Endothelial cell of umbilical vein (primary cell): ENCODE measurements at regions not wholly inside any gene's neighbourhood (a gene's known extent, or its start where the extent isn't known, plus 50 kb on each side); places are given as distances from the start of the nearest gene placed in this dataset.

Experiments
- BruUV-seq: library from RNA; stranded (reverse); fragments of 400-500 nt; replicated peaks from 2 replicates; lab custom pipeline; 2021; lab: Mats Ljungman, UMichigan
- CTCF ChIA-PET: fragments of 300-600, 350-600 bp; sonication (Branson Sonifier 250); formaldehyde crosslinking; loops from one replicate; lab custom pipeline; 2021; ENCODE audit warnings: antibody characterized with exemption, inconsistent platforms; lab: Charles Lee
- POLR2A ChIA-PET: fragments of 300-600, 350-600 bp; sonication (Branson Sonifier 250); formaldehyde crosslinking; loops from one replicate; lab custom pipeline; 2021; ENCODE audit warnings: antibody characterized with exemption, inconsistent platforms; lab: Charles Lee
- DNase-seq: peaks from one replicate; pipeline ENCODE4 v3.0.0-alpha.2; 2011; ENCODE audit warnings: low read depth, low spot score
- FAIRE-seq: peaks from 2 replicates; lab custom pipeline; 2011; peaks lifted over from hg19 to GRCh38; lab: Jason Lieb, UNC
- H2AFZ ChIP-seq: 2 replicates; pipeline ENCODE4 v1.6.0; 2012; ENCODE audit warnings: low read depth, low read length, control low read depth, inconsistent platforms
- H3K27ac ChIP-seq: 2 replicates; pipeline ENCODE4 v1.5.1; 2011; ENCODE audit warnings: low read depth, mild to moderate bottlenecking, control low read depth, low read length, moderate library complexity; ENCODE audit not compliant: insufficient read depth
- H3K27me3 ChIP-seq, 2 experiments: 2 replicates each; pipeline versions ENCODE4 v1.6.0 to v1.6.1; 2011; ENCODE audit warnings: low read length in 2 of 2, mixed read lengths in 1 of 2; ENCODE audit not compliant: control insufficient read depth in 2 of 2, insufficient read depth in 2 of 2
- H3K36me3 ChIP-seq, 2 experiments: 2 replicates in 1 of 2; 3 replicates in 1 of 2; pipeline ENCODE4 v1.5.1; 2011; ENCODE audit warnings: low read length in 2 of 2, mild to moderate bottlenecking in 1 of 2, moderate library complexity in 1 of 2; ENCODE audit not compliant: control insufficient read depth in 2 of 2, insufficient read depth in 2 of 2; ENCODE audit errors: extremely low read depth in 1 of 2
- H3K4me1 ChIP-seq: 3 replicates; pipeline ENCODE4 v1.5.1; 2011; ENCODE audit warnings: mild to moderate bottlenecking, low read length; ENCODE audit not compliant: control insufficient read depth, insufficient read depth; ENCODE audit errors: extremely low read depth
- H3K4me2 ChIP-seq: 2 replicates; pipeline ENCODE4 v1.6.1; 2011; ENCODE audit warnings: low read length, control low read depth, mixed read lengths; ENCODE audit not compliant: insufficient read depth
- H3K4me3 ChIP-seq, 3 experiments: fragments of 200-600 bp in 1 of 3; sonication (generic), shearing (Covaris generic) in 1 of 3; replicated peaks in 1 of 3; 2 replicates each; pipeline ENCODE4 v1.5.1; 2011 to 2016; ENCODE audit warnings: control low read depth in 3 of 3, low read length in 3 of 3, mild to moderate bottlenecking in 2 of 3, inconsistent platforms in 1 of 3, low read depth in 1 of 3, moderate library complexity in 1 of 3; ENCODE audit not compliant: insufficient read depth in 1 of 3
- H3K79me2 ChIP-seq: 2 replicates; pipeline ENCODE4 v1.6.0; 2012; ENCODE audit warnings: low read length, inconsistent platforms; ENCODE audit not compliant: control insufficient read depth, insufficient read depth
- H3K9ac ChIP-seq: replicated peaks from 2 replicates; pipeline ENCODE3; 2011; ENCODE audit warnings: low read length, control low read depth; ENCODE audit not compliant: insufficient read depth; ENCODE audit errors: extremely low read depth
- H3K9me1 ChIP-seq: replicated peaks from 3 replicates; pipeline ENCODE4 v1.6.0; 2011; ENCODE audit warnings: mild to moderate bottlenecking, low read length; ENCODE audit not compliant: control insufficient read depth, insufficient read depth; ENCODE audit errors: extremely low read depth
- H3K9me3 ChIP-seq: replicated peaks from 2 replicates; pipeline ENCODE4 v1.5.1; 2012; ENCODE audit warnings: low read length, inconsistent platforms; ENCODE audit not compliant: control insufficient read depth, insufficient read depth
- H4K20me1 ChIP-seq: replicated peaks from 2 replicates; pipeline ENCODE3; 2011; ENCODE audit warnings: mild to moderate bottlenecking, low read length; ENCODE audit not compliant: control insufficient read depth, insufficient read depth; ENCODE audit errors: extremely low read depth
- GATA2 ChIP-seq: IDR thresholded peaks from 2 replicates; pipeline ENCODE4 v1.7.0; 2011; ENCODE audit warnings: low read depth, mild to moderate bottlenecking, moderate library complexity, mixed read lengths, low read length; ENCODE audit not compliant: insufficient read length, insufficient read depth
- MAX ChIP-seq: IDR thresholded peaks from 2 replicates; pipeline ENCODE4 v1.6.1; 2011; ENCODE audit not compliant: insufficient read depth, insufficient read length
- MYC ChIP-seq: IDR thresholded peaks from one replicate; pipeline ENCODE4 v1.6.1; 2011; ENCODE audit warnings: mild to moderate bottlenecking, low read depth, low read length
- dilution Hi-C: fragments of 300-500 bp; cut with MboI; formaldehyde crosslinking; loops from one replicate; pipeline ENCODE4 v1.15.0; 2019; ENCODE audit warnings: low sequenced_read_pairs; ENCODE audit not compliant: extremely low pct_ligation_motif_present
- intact Hi-C: fragments of 100-400 bp; cut with micrococcal nuclease; formaldehyde crosslinking; loops from one replicate; pipeline ENCODE4 v1.10.0; 2022
- TF ChIP-seq, protein P1 (sequence below), 2 donors: IDR thresholded peaks; 1 replicate in 1 of 2; 2 replicates in 1 of 2; pipeline ENCODE4 v1.5.1; 2011; ENCODE audit warnings: low read length in 2 of 2, mild to moderate bottlenecking in 2 of 2, moderate library complexity in 2 of 2, control low read depth in 1 of 2, inconsistent platforms in 1 of 2, low read depth in 1 of 2; ENCODE audit not compliant: insufficient read depth in 1 of 2; ENCODE audit errors: extremely low read depth in 1 of 2

DNA sequence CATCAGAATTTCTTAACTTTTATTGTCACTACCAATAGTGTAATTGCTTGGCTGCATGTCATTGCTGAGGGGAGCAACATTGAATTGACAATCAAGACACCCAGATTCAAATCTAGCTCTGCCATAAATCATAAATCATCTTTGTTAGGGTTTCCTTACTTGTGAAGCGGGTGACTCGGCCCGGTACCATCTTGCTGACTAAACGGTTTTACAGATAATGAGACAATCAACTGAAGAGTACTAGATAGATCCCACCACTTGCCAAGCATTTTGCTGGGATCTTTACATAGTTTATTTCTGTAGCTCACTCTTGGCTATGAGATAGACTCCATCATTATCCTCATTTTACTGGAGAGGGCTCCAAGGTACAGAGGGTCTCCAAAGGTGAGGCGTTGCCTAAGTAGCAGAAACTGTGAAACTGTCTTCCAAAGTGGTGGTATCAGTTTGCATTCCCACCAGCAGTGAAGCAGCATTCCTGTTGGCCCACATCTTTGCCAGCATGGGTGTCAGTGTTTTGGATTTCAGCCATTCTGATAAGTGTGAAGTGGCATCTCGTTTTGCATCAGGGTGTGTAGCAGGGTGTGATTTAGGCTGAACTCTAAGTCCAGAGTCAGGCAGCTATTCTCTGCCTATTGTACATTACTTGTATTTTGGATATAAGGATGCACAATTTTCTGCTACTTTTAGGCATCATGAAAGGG is 168.7 kb upstream of the BMPER start:
- Histone ChIP-seq H3K4me2 (no peak overlapping the region), H3K36me3 (no peaks in the 10 kb centered on the region), H3K9ac (no peak overlapping the region), H3K9me1 (no peaks in the 10 kb centered on the region), H3K79me2 (no peaks in the 10 kb centered on the region), H3K27ac (no peak overlapping the region), H2AFZ (no peak overlapping the region), H3K27me3 (no peaks in the 10 kb centered on the region), H4K20me1 (no peaks in the 10 kb centered on the region), H3K9me3 (no peaks in the 10 kb centered on the region), H3K4me1 (peaks cover 8% of the 10 kb centered on the region), H3K4me3 (no peak overlapping the region)
- intact Hi-C loops (no loop called here), dilution Hi-C loops (no loop called here)
- DNase-seq (no peak), FAIRE-seq (no peak)
- CTCF ChIA-PET, result interaction anchor here (1.1 kb wide), 1 partner anchor 21 kb away, joined by 3 read pairs; no protein-coding TSS in a partner anchor
- TF ChIP-seq MAX (no peak), MYC (no peak), GATA2 (no peak)
- TF ChIP-seq, protein P1, sequence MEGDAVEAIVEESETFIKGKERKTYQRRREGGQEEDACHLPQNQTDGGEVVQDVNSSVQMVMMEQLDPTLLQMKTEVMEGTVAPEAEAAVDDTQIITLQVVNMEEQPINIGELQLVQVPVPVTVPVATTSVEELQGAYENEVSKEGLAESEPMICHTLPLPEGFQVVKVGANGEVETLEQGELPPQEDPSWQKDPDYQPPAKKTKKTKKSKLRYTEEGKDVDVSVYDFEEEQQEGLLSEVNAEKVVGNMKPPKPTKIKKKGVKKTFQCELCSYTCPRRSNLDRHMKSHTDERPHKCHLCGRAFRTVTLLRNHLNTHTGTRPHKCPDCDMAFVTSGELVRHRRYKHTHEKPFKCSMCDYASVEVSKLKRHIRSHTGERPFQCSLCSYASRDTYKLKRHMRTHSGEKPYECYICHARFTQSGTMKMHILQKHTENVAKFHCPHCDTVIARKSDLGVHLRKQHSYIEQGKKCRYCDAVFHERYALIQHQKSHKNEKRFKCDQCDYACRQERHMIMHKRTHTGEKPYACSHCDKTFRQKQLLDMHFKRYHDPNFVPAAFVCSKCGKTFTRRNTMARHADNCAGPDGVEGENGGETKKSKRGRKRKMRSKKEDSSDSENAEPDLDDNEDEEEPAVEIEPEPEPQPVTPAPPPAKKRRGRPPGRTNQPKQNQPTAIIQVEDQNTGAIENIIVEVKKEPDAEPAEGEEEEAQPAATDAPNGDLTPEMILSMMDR (IDR thresholded peaks at IDR 0.05; ENCODE audit: extremely low read depth in 1 of 2, insufficient read depth in 1 of 2, low read depth in 1 of 2, low read length in 2 of 2), result no peak
- no TSS peak for BruUV-seq
- POLR2A ChIA-PET, result no interaction called here
